ENCODE measurements at regions not wholly inside any gene's neighbourhood (a gene's known extent, or its start where the extent isn't known, plus 50 kb on each side); places are given as distances from the start of the nearest gene placed in this dataset.

GRCh38 chr4:111946800-111947199 lies 198.5 kb upstream of the FAM241A start:
- H3K4me3 Mint-ChIP-seq (ENCODE audit: unreplicated experiment): no peak overlapping the region
- H3K36me3 Mint-ChIP-seq (ENCODE audit: low read depth, unreplicated experiment): peaks cover 5% of the 10 kb centered on the region
- H3K9me3 Mint-ChIP-seq (ENCODE audit: unreplicated experiment): no peaks in the 10 kb centered on the region
- no peak overlapping the region for H3K27ac Mint-ChIP-seq (ENCODE audit: unreplicated experiment)
- no peak for TF ChIP-seq CTCF (IDR thresholded peaks at IDR 0.05; ENCODE audit: unreplicated experiment)
- H3K4me1 Mint-ChIP-seq (ENCODE audit: unreplicated experiment): no peaks in the 10 kb centered on the region
- H3K27me3 Mint-ChIP-seq (ENCODE audit: unreplicated experiment): no peaks in the 10 kb centered on the region
- DNase-seq (ENCODE audit: low spot score): no peak

GRCh38 chr4:111952688-111953087 lies 192.6 kb upstream of the FAM241A start:
- no peak for TF ChIP-seq CTCF (IDR thresholded peaks at IDR 0.05; ENCODE audit: unreplicated experiment)
- Mint-ChIP-seq H3K27ac (ENCODE audit: unreplicated experiment) (no peak overlapping the region), H3K9me3 (ENCODE audit: unreplicated experiment) (no peaks in the 10 kb centered on the region), H3K27me3 (ENCODE audit: unreplicated experiment) (no peaks in the 10 kb centered on the region), H3K4me1 (ENCODE audit: unreplicated experiment) (no peaks in the 10 kb centered on the region), H3K36me3 (ENCODE audit: low read depth, unreplicated experiment) (peaks cover 5% of the 10 kb centered on the region), H3K4me3 (ENCODE audit: unreplicated experiment) (no peak overlapping the region)
- DNase-seq (ENCODE audit: low spot score): no peak

- no peaks in the 10 kb centered on the region for H3K4me1 Mint-ChIP-seq (ENCODE audit: unreplicated experiment)
- H3K27ac Mint-ChIP-seq (ENCODE audit: unreplicated experiment): no peak overlapping the region
- DNase-seq (ENCODE audit: low spot score): no peak
- H3K9me3 Mint-ChIP-seq (ENCODE audit: unreplicated experiment): no peaks in the 10 kb centered on the region
- H3K36me3 Mint-ChIP-seq (ENCODE audit: low read depth, unreplicated experiment): peaks cover 5% of the 10 kb centered on the region
- H3K4me3 Mint-ChIP-seq (ENCODE audit: unreplicated experiment): no peak overlapping the region
- no peak for TF ChIP-seq CTCF (IDR thresholded peaks at IDR 0.05; ENCODE audit: unreplicated experiment)
- no peaks in the 10 kb centered on the region for H3K27me3 Mint-ChIP-seq (ENCODE audit: unreplicated experiment)
Measured at GRCh38 chr4:111954550-111954949, 190.7 kb upstream of the FAM241A start.

GRCh38 chr4:111955001-111955400 lies 190.3 kb upstream of the FAM241A start:
- H3K9me3 Mint-ChIP-seq (ENCODE audit: unreplicated experiment): no peaks in the 10 kb centered on the region
- H3K4me3 Mint-ChIP-seq (ENCODE audit: unreplicated experiment): no peak overlapping the region
- DNase-seq (ENCODE audit: low spot score): no peak
- H3K27ac Mint-ChIP-seq (ENCODE audit: unreplicated experiment): no peak overlapping the region
- no peak for TF ChIP-seq CTCF (IDR thresholded peaks at IDR 0.05; ENCODE audit: unreplicated experiment)
- peaks cover 5% of the 10 kb centered on the region for H3K36me3 Mint-ChIP-seq (ENCODE audit: low read depth, unreplicated experiment)
- no peaks in the 10 kb centered on the region for H3K4me1 Mint-ChIP-seq (ENCODE audit: unreplicated experiment)
- H3K27me3 Mint-ChIP-seq (ENCODE audit: unreplicated experiment): no peaks in the 10 kb centered on the region

- no peak for DNase-seq (ENCODE audit: low spot score)
- H3K9me3 Mint-ChIP-seq (ENCODE audit: unreplicated experiment): no peaks in the 10 kb centered on the region
Measured at GRCh38 chr4:111957116-111957515, 188.1 kb upstream of the FAM241A start.

More at GRCh38 chr4:111957116-111957515, 188.1 kb upstream of the FAM241A start:
- no peaks in the 10 kb centered on the region for H3K27me3 Mint-ChIP-seq (ENCODE audit: unreplicated experiment)
- TF ChIP-seq CTCF (IDR thresholded peaks at IDR 0.05; ENCODE audit: unreplicated experiment): no peak
- no peaks in the 10 kb centered on the region for H3K36me3 Mint-ChIP-seq (ENCODE audit: low read depth, unreplicated experiment)
- H3K4me3 Mint-ChIP-seq (ENCODE audit: unreplicated experiment): no peak overlapping the region
- H3K27ac Mint-ChIP-seq (ENCODE audit: unreplicated experiment): no peak overlapping the region
- no peaks in the 10 kb centered on the region for H3K4me1 Mint-ChIP-seq (ENCODE audit: unreplicated experiment)
